Neural progenitor cell (in vitro differentiated cells): ENCODE measurements at regions not wholly inside any gene's neighbourhood (a gene's known extent, or its start where the extent isn't known, plus 50 kb on each side); places are given as distances from the start of the nearest gene placed in this dataset.
A peak's percentile ranks its signal among the peaks of the same experiment; 100 is the strongest.

Experiments
- DNase-seq: peaks from one replicate; pipeline ENCODE4 v3.0.0-alpha.2; 2016; ENCODE audit warnings: low spot score
- H2AFZ ChIP-seq: fragments of 200-600 bp; sonication (generic); replicated peaks from 2 replicates; pipeline ENCODE4 v1.6.1; 2016; ENCODE audit warnings: antibody characterized with exemption
- H3F3A ChIP-seq: fragments of 200-600 bp; sonication (generic); 2 replicates; pipeline ENCODE4 v1.6.1; 2016; ENCODE audit warnings: antibody characterized with exemption, low read depth
- H3K27ac ChIP-seq: fragments of 200-600 bp; sonication (generic); 2 replicates; pipeline ENCODE4 v1.5.1; 2016; ENCODE audit warnings: mild to moderate bottlenecking
- H3K27me3 ChIP-seq: fragments of 200-600 bp; sonication (generic); 2 replicates; pipeline ENCODE4 v1.6.1; 2016; ENCODE audit warnings: mild to moderate bottlenecking, moderate library complexity
- H3K36me3 ChIP-seq: fragments of 200-600 bp; sonication (generic); 2 replicates; pipeline ENCODE4 v1.5.1; 2016
- H3K4me1 ChIP-seq: fragments of 200-600 bp; sonication (generic); 2 replicates; pipeline ENCODE4 v1.6.1; 2016; ENCODE audit warnings: mixed run types
- H3K4me2 ChIP-seq: fragments of 200-600 bp; sonication (generic); 2 replicates; pipeline ENCODE4 v1.6.1; 2016
- H3K4me3 ChIP-seq: fragments of 200-600 bp; sonication (generic); 2 replicates; pipeline ENCODE4 v1.5.1; 2016
- H3K79me2 ChIP-seq: fragments of 200-600 bp; sonication (generic); 2 replicates; pipeline ENCODE4 v1.6.1; 2016; ENCODE audit warnings: low read depth
- H3K9ac ChIP-seq: fragments of 200-600 bp; sonication (generic); 2 replicates; pipeline ENCODE4 v1.6.1; 2016
- H3K9me3 ChIP-seq: fragments of 200-600 bp; sonication (generic); 2 replicates; pipeline ENCODE4 v1.5.1; 2016; ENCODE audit warnings: low read depth
- H4K20me1 ChIP-seq: fragments of 200-600 bp; sonication (generic); 2 replicates; pipeline ENCODE4 v1.6.1; 2016; ENCODE audit warnings: low read depth
- H3K27ac Mint-ChIP-seq: 3 replicates; pipeline ENCODE4 v1.8.0; 2021; ENCODE audit warnings: mixed read lengths
- H3K27me3 Mint-ChIP-seq: 2 replicates; pipeline ENCODE4 v1.8.0; 2022; ENCODE audit warnings: low read depth, mild to moderate bottlenecking, inconsistent platforms, moderate library complexity, mixed read lengths; ENCODE audit not compliant: insufficient read depth
- H3K36me3 Mint-ChIP-seq: 3 replicates; pipeline ENCODE4 v1.8.0; 2021; ENCODE audit warnings: mixed read lengths
- H3K4me1 Mint-ChIP-seq: 3 replicates; pipeline ENCODE4 v1.8.0; 2021; ENCODE audit warnings: mixed read lengths
- H3K4me3 Mint-ChIP-seq: 3 replicates; pipeline ENCODE4 v1.8.0; 2021; ENCODE audit warnings: mild to moderate bottlenecking, moderate library complexity, mixed read lengths
- H3K9me3 Mint-ChIP-seq: 3 replicates; pipeline ENCODE4 v1.8.0; 2020; ENCODE audit warnings: mixed read lengths
- EZH2 ChIP-seq: fragments of 200-600 bp; sonication (generic); IDR thresholded peaks from 2 replicates; pipeline ENCODE4 v1.6.1; 2017; ENCODE audit warnings: antibody characterized with exemption, mild to moderate bottlenecking, moderate library complexity
- EZH2phosphoT487 ChIP-seq: fragments of 200-600 bp; sonication (generic); IDR thresholded peaks from 2 replicates; pipeline ENCODE4 v1.6.1; 2017; ENCODE audit warnings: antibody characterized with exemption
- TF ChIP-seq, protein P1 (sequence below): fragments of 200-600 bp; sonication (generic); IDR thresholded peaks from 2 replicates; pipeline ENCODE4 v1.5.1; 2017; ENCODE audit warnings: antibody characterized with exemption, mild to moderate bottlenecking

GRCh38 chr3:147618691-147619090 lies 209.5 kb downstream of the ZIC1 start:
- Histone ChIP-seq H3K27ac (peak overlapping the region; percentile 17), H3K36me3 (no peaks in the 10 kb centered on the region), H3K27me3 (no peaks in the 10 kb centered on the region), H3K9me3 (no peaks in the 10 kb centered on the region), H3K9ac (no peak overlapping the region), H4K20me1 (no peaks in the 10 kb centered on the region), H3K4me2 (no peak overlapping the region), H3K4me1 (no peaks in the 10 kb centered on the region), H3K79me2 (no peaks in the 10 kb centered on the region), H2AFZ (no peak overlapping the region), H3K4me3 (no peak overlapping the region), H3F3A (peaks cover 5% of the 10 kb centered on the region)
- H3K27ac Mint-ChIP-seq: peak overlapping the region; percentile 98
- H3K9me3 Mint-ChIP-seq: peaks cover 3% of the 10 kb centered on the region
- no peak for TF ChIP-seq EZH2phosphoT487
- no peak for TF ChIP-seq EZH2
- TF ChIP-seq, protein P1, sequence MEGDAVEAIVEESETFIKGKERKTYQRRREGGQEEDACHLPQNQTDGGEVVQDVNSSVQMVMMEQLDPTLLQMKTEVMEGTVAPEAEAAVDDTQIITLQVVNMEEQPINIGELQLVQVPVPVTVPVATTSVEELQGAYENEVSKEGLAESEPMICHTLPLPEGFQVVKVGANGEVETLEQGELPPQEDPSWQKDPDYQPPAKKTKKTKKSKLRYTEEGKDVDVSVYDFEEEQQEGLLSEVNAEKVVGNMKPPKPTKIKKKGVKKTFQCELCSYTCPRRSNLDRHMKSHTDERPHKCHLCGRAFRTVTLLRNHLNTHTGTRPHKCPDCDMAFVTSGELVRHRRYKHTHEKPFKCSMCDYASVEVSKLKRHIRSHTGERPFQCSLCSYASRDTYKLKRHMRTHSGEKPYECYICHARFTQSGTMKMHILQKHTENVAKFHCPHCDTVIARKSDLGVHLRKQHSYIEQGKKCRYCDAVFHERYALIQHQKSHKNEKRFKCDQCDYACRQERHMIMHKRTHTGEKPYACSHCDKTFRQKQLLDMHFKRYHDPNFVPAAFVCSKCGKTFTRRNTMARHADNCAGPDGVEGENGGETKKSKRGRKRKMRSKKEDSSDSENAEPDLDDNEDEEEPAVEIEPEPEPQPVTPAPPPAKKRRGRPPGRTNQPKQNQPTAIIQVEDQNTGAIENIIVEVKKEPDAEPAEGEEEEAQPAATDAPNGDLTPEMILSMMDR: no peak
- H3K27me3 Mint-ChIP-seq: no peaks in the 10 kb centered on the region
- H3K4me3 Mint-ChIP-seq: peak overlapping the region; percentile 44
- DNase-seq: peak; percentile 7
- peaks cover 65% of the 10 kb centered on the region for H3K4me1 Mint-ChIP-seq
- no peaks in the 10 kb centered on the region for H3K36me3 Mint-ChIP-seq

GRCh38 chr3:147619921-147620560 lies 210.9 kb downstream of the ZIC1 start:
- H3K4me3 ChIP-seq: no peak overlapping the region
- peaks cover 5% of the 10 kb centered on the region for H3F3A ChIP-seq
- Mint-ChIP-seq H3K9me3 (peaks cover 5% of the 10 kb centered on the region), H3K27ac (peak overlapping the region; percentile 95), H3K27me3 (no peaks in the 10 kb centered on the region), H3K36me3 (no peaks in the 10 kb centered on the region), H3K4me1 (peaks cover 54% of the 10 kb centered on the region), H3K4me3 (peak overlapping the region; percentile 34)
- no peaks in the 10 kb centered on the region for H3K4me1 ChIP-seq
- H2AFZ ChIP-seq: peak overlapping the region; percentile 15
- no peak for DNase-seq
- H3K36me3 ChIP-seq: no peaks in the 10 kb centered on the region
- no peaks in the 10 kb centered on the region for H3K27me3 ChIP-seq
- TF ChIP-seq EZH2 (no peak), EZH2phosphoT487 (no peak)
- TF ChIP-seq, protein P1: no peak
- H3K4me2 ChIP-seq: no peak overlapping the region
- no peaks in the 10 kb centered on the region for H4K20me1 ChIP-seq
- H3K9me3 ChIP-seq: no peaks in the 10 kb centered on the region
- H3K9ac ChIP-seq: no peak overlapping the region
- no peak overlapping the region for H3K27ac ChIP-seq
- no peaks in the 10 kb centered on the region for H3K79me2 ChIP-seq

DNA sequence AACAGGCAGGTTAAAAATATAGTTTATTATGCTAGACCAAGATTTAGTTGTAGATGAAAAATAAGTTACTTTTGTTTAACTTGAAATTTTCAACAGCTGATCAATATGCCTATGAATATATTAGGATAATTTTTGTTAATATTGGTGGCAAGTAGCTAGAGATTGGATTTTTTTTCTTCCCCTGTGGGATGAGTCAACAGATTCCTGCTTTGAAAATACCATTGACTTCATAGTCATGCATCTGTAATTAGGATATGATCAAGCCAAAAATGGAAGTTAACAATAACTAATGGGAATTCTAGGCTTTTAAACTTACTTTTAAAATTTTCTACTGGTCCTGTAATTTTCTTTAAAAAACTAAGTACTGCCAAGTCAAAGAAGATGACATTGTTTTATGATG lies 211.7 kb downstream of the ZIC1 start:
- peaks cover 5% of the 10 kb centered on the region for H3F3A ChIP-seq
- no peak overlapping the region for H3K9ac ChIP-seq
- peaks cover 48% of the 10 kb centered on the region for H3K4me1 Mint-ChIP-seq
- no peaks in the 10 kb centered on the region for H3K27me3 ChIP-seq
- H2AFZ ChIP-seq: no peak overlapping the region
- H3K36me3 Mint-ChIP-seq: no peaks in the 10 kb centered on the region
- no peaks in the 10 kb centered on the region for H3K36me3 ChIP-seq
- no peak for DNase-seq
- H4K20me1 ChIP-seq: no peaks in the 10 kb centered on the region
- H3K4me1 ChIP-seq: no peaks in the 10 kb centered on the region
- no peaks in the 10 kb centered on the region for H3K79me2 ChIP-seq
- no peak overlapping the region for H3K4me3 ChIP-seq
- H3K9me3 Mint-ChIP-seq: peaks cover 5% of the 10 kb centered on the region
- TF ChIP-seq EZH2phosphoT487: no peak
- TF ChIP-seq, protein P1: no peak
- TF ChIP-seq EZH2: no peak
- no peaks in the 10 kb centered on the region for H3K9me3 ChIP-seq
- no peaks in the 10 kb centered on the region for H3K27me3 Mint-ChIP-seq
- H3K4me2 ChIP-seq: no peak overlapping the region
- H3K27ac ChIP-seq: no peak overlapping the region
- H3K27ac Mint-ChIP-seq: peak overlapping the region; percentile 68
- H3K4me3 Mint-ChIP-seq: no peak overlapping the region
